Ovary (tissue), 7 donors: ENCODE measurements at regions not wholly inside any gene's neighbourhood (a gene's known extent, or its start where the extent isn't known, plus 50 kb on each side); places are given as distances from the start of the nearest gene placed in this dataset.

Experiments
- DNase-seq, 5 donors: peaks; one replicate each; pipeline ENCODE4 v3.0.0-alpha.2; 2019 to 2020
- H3K27ac ChIP-seq, 2 donors: fragments of 200-600 bp; one replicate each; pipeline versions ENCODE4 v1.5.1 to v1.8.0; 2019 to 2022
- H3K27me3 ChIP-seq: fragments of 200-600 bp; one replicate; pipeline ENCODE4 v1.8.0; 2022
- H3K36me3 ChIP-seq: fragments of 200-600 bp; sonication (generic); one replicate; pipeline ENCODE4 v1.5.1; 2019
- H3K4me1 ChIP-seq: one replicate; pipeline ENCODE4 v1.8.1; 2013; ENCODE audit warnings: mild to moderate bottlenecking, moderate library complexity; ENCODE audit not compliant: insufficient read depth
- H3K4me3 ChIP-seq: fragments of 200-600 bp; sonication (generic); one replicate; pipeline ENCODE4 v1.5.1; 2017
- H3K9me3 ChIP-seq, 2 donors: fragments of 200-600 bp in 1 of 2; sonication (generic) in 1 of 2; one replicate each; pipeline versions ENCODE4 v1.5.1 to v1.8.1; 2013 to 2019; ENCODE audit warnings: mild to moderate bottlenecking in 1 of 2, moderate library complexity in 1 of 2
- EP300 ChIP-seq: sonication (generic); formaldehyde crosslinking; IDR thresholded peaks from one replicate; pipeline ENCODE4 v1.6.1; 2017; ENCODE audit warnings: antibody characterized with exemption
- POLR2A ChIP-seq: fragments of 450-650 bp; IDR thresholded peaks from one replicate; pipeline ENCODE4 v1.6.1; 2017; ENCODE audit warnings: antibody characterized with exemption, mild to moderate bottlenecking, moderate library complexity
- WGBS, 3 donors: extraction: QIAGEN DNeasy Blood & Tissue Kit in 1 of 3; methylation state at CpG; one replicate each; pipeline versions ENCODE4 v1.1.5 to v1.1.7; 2013 to 2017; 5-methylcytosine and 5-hydroxymethylcytosine counted together
- intact Hi-C, 4 donors: fragments of 100-400 bp; cut with DNase I; formaldehyde crosslinking; loops; one replicate each; pipeline versions ENCODE4 v1.11.0 to v1.15.1; 2022 to 2023
- TF ChIP-seq, protein P1 (sequence below), 3 donors: fragments of 450-650 bp in 2 of 3; fragments of 200-600 bp in 1 of 3; IDR thresholded peaks; one replicate each; pipeline versions ENCODE4 v1.5.1 to v1.8.0; 2016 to 2022; ENCODE audit warnings: antibody characterized with exemption in 3 of 3, mild to moderate bottlenecking in 1 of 3
- donor health status: DM: no; HTN: no; CAD: no; lungs with moderate emphysema.
- donor health status: DM: no; HTN: no; CAD: no.
- donor health status: Bipolar disorder and iron deficiency.
- donor health status: DM: no; HTN: no; CAD: no.
- donor health status: DM: yes; HTN: yes; CAD: no.

DNA sequence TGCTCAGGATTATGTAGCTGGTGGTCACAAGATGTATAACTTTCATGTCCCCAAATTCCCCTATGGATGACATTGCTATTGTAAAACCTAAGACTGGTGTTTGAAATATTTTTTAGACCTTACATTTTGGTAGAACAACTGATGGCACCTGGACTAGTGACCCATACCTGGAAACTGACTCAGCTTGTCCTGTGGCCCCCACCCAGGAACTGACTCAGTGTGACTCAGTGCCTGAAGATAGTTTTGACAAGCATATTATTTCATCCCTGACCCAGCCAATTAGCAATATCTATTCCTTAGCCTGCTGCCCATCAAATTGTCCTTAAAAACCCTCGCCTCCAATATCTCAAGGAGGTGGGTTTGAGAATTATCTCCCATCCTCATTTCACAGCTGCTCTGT, 90.9 kb upstream of the GRIK2 start:
- intact Hi-C loops, result no loop called here
- H3K4me1 ChIP-seq, result no peaks in the 10 kb centered on the region
- H3K27ac ChIP-seq, result no peak overlapping the region
- H3K4me3 ChIP-seq, result no peak overlapping the region
- TF ChIP-seq EP300 (no peak), POLR2A (no peak)
- TF ChIP-seq, protein P1, sequence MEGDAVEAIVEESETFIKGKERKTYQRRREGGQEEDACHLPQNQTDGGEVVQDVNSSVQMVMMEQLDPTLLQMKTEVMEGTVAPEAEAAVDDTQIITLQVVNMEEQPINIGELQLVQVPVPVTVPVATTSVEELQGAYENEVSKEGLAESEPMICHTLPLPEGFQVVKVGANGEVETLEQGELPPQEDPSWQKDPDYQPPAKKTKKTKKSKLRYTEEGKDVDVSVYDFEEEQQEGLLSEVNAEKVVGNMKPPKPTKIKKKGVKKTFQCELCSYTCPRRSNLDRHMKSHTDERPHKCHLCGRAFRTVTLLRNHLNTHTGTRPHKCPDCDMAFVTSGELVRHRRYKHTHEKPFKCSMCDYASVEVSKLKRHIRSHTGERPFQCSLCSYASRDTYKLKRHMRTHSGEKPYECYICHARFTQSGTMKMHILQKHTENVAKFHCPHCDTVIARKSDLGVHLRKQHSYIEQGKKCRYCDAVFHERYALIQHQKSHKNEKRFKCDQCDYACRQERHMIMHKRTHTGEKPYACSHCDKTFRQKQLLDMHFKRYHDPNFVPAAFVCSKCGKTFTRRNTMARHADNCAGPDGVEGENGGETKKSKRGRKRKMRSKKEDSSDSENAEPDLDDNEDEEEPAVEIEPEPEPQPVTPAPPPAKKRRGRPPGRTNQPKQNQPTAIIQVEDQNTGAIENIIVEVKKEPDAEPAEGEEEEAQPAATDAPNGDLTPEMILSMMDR (IDR thresholded peaks at IDR 0.05), result no peak
- WGBS, 3 donors, result 89 to 95% (median 90%) methylated on average over 1 of the region's 1 CpG
- H3K36me3 ChIP-seq, result no peaks in the 10 kb centered on the region
- no peaks in the 10 kb centered on the region for H3K9me3 ChIP-seq
- DNase-seq, result no peak
- no peaks in the 10 kb centered on the region for H3K27me3 ChIP-seq

DNA sequence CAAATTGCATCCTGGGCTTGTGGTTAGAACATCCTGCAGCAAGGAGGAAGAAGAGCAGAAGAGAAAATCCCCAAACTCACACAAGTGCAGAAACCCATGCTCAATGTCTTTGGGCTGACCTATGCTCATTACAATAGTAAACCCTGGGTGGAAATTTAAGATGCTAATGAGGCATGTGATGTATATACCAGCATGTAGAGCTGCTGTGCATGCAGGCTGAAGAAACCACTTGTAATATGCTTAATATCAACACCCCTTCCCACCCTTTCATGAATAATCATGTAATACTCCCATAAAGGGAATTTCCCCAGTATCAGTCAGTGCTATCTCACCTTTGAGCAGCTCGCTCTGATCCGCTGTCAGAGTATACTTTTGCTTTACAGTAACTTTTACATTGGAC, 90.0 kb upstream of the GRIK2 start:
- no peaks in the 10 kb centered on the region for H3K27me3 ChIP-seq
- no peaks in the 10 kb centered on the region for H3K9me3 ChIP-seq
- intact Hi-C loops, result no loop called here
- no peak overlapping the region for H3K27ac ChIP-seq
- no peak overlapping the region for H3K4me3 ChIP-seq
- 94 to 97% (median 94%) methylated on average over 2 of the region's 2 CpGs for WGBS, 3 donors
- no peak for DNase-seq
- no peaks in the 10 kb centered on the region for H3K36me3 ChIP-seq
- TF ChIP-seq, protein P1 (IDR thresholded peaks at IDR 0.05), result no peak
- TF ChIP-seq EP300 (no peak), POLR2A (no peak)
- H3K4me1 ChIP-seq, result no peaks in the 10 kb centered on the region

DNA sequence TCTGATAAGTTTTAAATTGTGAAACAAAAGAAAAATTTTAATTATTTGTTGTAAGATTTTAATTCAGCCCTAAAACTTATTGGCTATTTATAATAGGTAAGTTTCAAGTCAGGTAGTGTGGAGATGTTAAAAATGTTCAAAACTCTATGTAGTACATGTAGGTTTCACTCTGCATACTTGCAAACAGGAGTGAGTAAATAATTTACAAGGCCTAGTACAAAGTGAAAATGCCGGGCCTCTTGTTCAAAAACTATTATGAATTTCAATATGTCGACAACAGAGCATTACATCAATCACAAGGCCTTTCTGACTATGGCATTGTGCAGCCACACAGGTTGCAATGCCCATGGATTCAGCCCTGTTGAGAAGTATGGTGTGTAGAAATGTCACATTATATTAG, 80.9 kb upstream of the GRIK2 start:
- H3K27ac ChIP-seq, result no peak overlapping the region
- TF ChIP-seq, protein P1 (IDR thresholded peaks at IDR 0.05), result no peak
- TF ChIP-seq POLR2A (no peak), EP300 (no peak)
- no peaks in the 10 kb centered on the region for H3K4me1 ChIP-seq
- intact Hi-C loops, result no loop called here
- no peak for DNase-seq
- peaks cover 4% of the 10 kb centered on the region for H3K27me3 ChIP-seq
- no peaks in the 10 kb centered on the region for H3K9me3 ChIP-seq
- no peaks in the 10 kb centered on the region for H3K36me3 ChIP-seq
- H3K4me3 ChIP-seq, result no peak overlapping the region
- 88 to 97% (median 92%) methylated on average over 2 of the region's 2 CpGs for WGBS, 3 donors

DNA sequence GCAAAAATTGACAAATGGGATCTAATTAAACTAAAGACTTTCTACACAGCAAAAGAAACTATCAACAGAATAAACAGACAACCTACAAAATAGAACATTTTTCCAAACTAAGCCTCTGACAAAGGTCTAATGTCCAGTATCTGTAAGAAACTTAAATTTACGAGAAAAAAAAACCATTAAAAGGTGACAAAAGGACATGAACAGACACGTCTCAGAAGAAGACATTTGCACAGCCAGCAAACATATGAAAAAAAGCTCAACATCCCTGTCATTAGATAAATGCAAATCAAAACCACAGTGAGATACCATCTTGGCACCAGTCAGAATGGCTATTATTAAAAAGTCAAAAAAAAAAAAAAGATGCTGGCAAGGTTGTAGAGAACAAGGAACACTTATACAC, 70.6 kb upstream of the GRIK2 start:
- Histone ChIP-seq H3K27ac (no peak overlapping the region), H3K36me3 (no peaks in the 10 kb centered on the region), H3K27me3 (no peaks in the 10 kb centered on the region), H3K4me3 (no peak overlapping the region), H3K9me3 (no peaks in the 10 kb centered on the region), H3K4me1 (no peaks in the 10 kb centered on the region)
- DNase-seq, result no peak
- 81 to 84% (median 84%) methylated on average over 2 of the region's 2 CpGs for WGBS, 3 donors
- no peak for TF ChIP-seq POLR2A
- no peak for TF ChIP-seq EP300
- TF ChIP-seq, protein P1 (IDR thresholded peaks at IDR 0.05), result no peak
- intact Hi-C loops, result no loop called here

DNA sequence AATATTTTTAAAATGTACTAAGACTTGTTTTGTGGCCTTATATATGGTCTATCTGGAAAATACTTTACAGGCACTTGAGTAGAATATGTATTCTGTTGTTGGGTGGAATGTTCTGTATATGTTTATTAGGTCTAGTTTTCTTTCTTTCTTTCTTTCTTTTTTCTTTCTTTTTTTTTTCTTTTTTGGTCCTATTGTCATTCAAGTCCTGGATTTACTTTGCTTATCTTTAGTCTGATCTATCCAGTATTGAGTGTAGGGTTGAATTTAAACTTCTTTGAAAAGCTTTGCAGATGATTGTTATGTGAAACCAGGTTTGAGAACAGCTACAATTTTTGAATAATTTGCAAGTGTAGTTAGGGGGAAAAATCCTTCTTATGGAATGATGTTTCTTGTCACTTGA, 67.1 kb upstream of the GRIK2 start:
- no peak overlapping the region for H3K4me3 ChIP-seq
- H3K9me3 ChIP-seq, result no peaks in the 10 kb centered on the region
- H3K36me3 ChIP-seq, result no peaks in the 10 kb centered on the region
- H3K27ac ChIP-seq, result no peak overlapping the region
- intact Hi-C loops, result no loop called here
- DNase-seq, result no peak
- H3K27me3 ChIP-seq, result no peaks in the 10 kb centered on the region
- H3K4me1 ChIP-seq, result no peaks in the 10 kb centered on the region
- TF ChIP-seq, protein P1 (IDR thresholded peaks at IDR 0.05), result no peak
- TF ChIP-seq EP300 (no peak), POLR2A (no peak)
